GM19397 (cell line): ENCODE measurements at regions not wholly inside any gene's neighbourhood (a gene's known extent, or its start where the extent isn't known, plus 50 kb on each side); places are given as distances from the start of the nearest gene placed in this dataset.

ENCODE experiments used
- ATAC-seq: cut with Tn5 transposase; IDR thresholded peaks from one replicate; pipeline ENCODE4 v1.9.1; 2021; ENCODE audit warnings: mild to moderate bottlenecking, moderate library complexity; ENCODE audit not compliant: unreplicated experiment

DNA sequence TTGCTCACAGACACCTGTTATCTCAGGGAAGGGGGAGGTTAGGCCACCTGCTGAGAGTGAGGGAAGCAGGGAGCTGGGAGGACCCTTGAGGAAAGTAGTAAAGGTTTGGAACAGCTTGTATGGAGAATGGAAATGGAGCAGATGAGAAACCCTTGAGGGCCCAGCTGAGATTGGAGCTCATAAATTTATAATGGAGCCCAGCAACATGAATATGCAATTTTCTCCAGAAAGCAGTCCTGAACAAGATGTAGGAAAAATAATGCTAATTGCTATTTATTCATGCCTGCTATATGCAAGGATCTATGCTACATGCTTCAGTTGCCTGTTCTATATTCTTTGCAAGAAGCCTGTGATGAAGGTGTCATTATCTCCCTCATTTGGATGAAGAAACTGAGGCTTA, 67.5 kb upstream of the LEF1 start:
- ATAC-seq: no peak

GRCh38 chr4:108227923-108228322, 59.2 kb upstream of the LEF1 start:
- no peak for ATAC-seq

- no peak for ATAC-seq
Observed at GRCh38 chr4:108224611-108225053, 55.9 kb upstream of the LEF1 start.

DNA sequence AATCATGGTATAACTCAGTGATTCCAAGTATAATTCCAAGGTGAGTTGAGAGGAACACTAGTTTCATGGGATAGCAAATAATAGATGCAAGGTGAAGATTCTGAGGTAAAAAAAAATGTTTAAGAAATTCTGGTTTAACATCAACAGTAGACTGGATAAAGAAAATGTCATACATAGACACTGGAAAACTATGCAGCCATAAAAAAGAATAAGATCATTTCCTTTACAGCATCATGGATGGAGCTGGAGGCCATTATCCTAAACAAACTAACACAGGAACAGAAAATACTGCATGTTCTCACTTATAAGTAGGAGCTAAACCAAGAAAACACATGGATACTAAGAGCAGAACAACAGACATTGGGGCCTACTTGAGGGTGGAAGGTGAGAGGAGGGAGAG, 54.6 kb upstream of the LEF1 start:
- ATAC-seq: no peak

- no peak for ATAC-seq
Observed at GRCh38 chr4:108219998-108220397, 51.3 kb upstream of the LEF1 start.
